ENCODE measurements at regions not wholly inside any gene's neighbourhood (a gene's known extent, or its start where the extent isn't known, plus 50 kb on each side); places are given as distances from the start of the nearest gene placed in this dataset.

DNA sequence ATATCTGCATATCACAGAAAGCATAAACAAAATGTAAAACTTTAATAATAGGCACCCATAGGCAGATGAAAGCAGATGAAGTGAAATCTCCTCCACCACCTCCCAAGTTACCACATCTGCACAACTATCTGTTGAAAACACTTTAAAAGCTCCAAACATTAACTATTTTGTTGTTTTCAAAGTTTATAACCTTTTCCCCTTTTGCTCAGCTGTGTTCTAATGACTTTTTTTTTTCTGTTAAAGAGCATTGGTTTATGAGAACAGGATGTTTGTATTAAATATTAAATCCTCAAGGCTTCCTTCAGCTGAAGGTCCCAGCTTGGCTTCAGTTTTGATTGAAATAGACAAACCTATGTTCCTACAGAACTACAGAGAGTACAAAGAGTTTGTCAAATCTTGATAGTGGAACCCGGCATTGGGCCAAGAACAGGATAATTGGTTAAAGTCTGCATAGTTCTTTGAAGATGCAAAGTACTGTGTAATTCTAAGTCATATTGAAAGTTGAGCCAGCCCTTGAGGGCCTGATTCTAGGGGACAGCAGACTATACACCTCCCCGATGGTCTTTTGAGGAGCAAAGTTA, 255.1 kb upstream of the JAG1 start:
- no peak overlapping the region for H3K4me3 ChIP-seq
- H3K27ac ChIP-seq: peak overlapping the region in 1 of 2 donors; percentile 2
- no peaks in the 10 kb centered on the region for H3K36me3 ChIP-seq
- DNase-seq (ENCODE audit: low spot score): no peak
- no peaks in the 10 kb centered on the region for H3K27me3 ChIP-seq
- peaks cover 0 to 11% of the 10 kb centered on the region in 2 donors for H3K4me1 ChIP-seq
- no peaks in the 10 kb centered on the region for H3K9me3 ChIP-seq
- no peak for TF ChIP-seq CTCF (IDR thresholded peaks at IDR 0.05)

DNA sequence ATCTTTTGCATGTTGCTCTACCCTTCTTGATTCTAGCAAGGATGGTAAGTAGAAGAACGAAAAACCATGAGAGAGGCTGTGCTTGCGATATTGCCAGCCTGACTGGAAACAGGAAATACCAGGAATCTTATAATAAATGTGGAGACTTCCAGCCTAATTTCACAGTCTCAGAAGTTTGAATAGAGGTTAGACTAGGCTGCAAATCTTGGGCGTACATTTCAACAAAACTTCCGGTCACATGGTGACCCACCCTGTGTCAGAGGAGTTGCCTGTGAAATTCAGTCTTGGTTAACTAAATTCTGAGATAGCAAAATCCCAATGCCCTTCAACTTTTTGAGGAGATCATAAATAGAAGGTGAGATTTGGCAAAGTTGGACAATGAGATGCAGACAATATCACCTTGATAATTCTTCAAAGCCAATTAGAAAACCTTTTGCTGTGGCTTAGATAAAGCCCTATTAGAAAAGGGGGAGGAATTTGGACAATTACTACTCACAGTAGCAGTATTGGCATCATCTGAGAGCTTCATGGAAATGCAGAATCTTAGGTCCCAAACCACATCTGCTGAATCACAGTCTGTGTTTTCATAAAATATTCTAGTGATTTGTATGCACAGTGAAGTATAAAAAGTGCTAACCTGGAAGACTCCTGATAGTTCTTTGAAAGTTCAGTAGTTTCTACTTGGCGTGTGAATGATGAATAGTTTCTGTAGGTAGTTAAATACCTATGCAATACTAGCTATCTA, 262.0 kb upstream of the JAG1 start:
- Histone ChIP-seq H3K27me3 (no peaks in the 10 kb centered on the region), H3K27ac (peak overlapping the region in 1 of 2 donors; percentile 5), H3K4me1 (peaks cover 0 to 9% of the 10 kb centered on the region in 2 donors), H3K4me3 (no peak overlapping the region), H3K9me3 (no peaks in the 10 kb centered on the region), H3K36me3 (no peaks in the 10 kb centered on the region)
- no peak for DNase-seq (ENCODE audit: low spot score)
- no peak for TF ChIP-seq CTCF (IDR thresholded peaks at IDR 0.05)

DNA sequence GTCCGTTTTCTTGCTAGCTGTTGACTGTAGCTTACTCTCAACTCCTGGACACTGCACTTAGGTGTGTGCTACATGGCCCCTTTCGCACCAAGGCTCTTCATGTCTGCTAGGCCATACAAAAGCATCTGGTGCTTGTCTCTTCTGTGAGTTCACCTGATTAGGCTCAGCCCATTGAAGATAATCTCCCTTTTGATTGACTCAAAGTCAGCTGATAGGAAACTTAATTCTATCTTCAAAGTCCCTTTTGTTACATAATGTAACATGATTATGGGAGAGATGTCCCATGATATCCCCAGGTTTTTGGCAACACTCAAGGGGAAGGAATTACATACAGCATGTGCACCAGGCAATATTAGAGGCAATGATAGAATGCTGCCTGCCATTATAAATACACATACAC, 263.0 kb upstream of the JAG1 start:
- Histone ChIP-seq H3K36me3 (no peaks in the 10 kb centered on the region), H3K27ac (no peak overlapping the region), H3K27me3 (no peaks in the 10 kb centered on the region), H3K9me3 (no peaks in the 10 kb centered on the region), H3K4me3 (no peak overlapping the region), H3K4me1 (peaks cover 0 to 9% of the 10 kb centered on the region in 2 donors)
- no peak for DNase-seq (ENCODE audit: low spot score)
- no peak for TF ChIP-seq CTCF (IDR thresholded peaks at IDR 0.05)

DNA sequence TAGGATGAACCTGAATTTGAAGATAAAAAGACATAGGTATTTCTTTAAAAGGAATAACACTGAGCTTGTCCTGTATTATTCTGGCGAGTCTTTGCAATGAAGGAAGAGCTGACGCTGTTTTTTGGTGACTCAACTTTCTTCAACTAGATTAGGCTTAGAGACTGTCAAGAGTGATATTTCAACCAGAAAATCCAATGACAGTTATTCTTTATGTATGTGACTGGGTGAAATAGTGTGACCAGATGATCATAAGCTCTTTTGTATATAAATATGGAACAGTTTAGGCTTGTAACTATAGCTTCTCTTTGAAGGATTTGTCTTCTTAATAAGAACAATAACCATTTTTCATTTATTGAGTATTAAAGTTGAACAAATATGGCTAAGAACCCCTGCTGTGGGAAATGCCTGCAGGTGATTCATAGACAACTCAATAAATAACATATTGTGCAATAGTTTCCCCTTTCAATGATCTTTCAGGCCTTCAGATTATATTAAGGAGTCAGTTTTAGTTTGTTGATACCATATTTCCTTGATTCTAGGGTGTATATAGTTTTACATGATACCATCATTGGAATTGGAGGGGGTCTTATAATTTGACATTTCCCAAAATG, 265.6 kb upstream of the JAG1 start:
- H3K36me3 ChIP-seq: no peaks in the 10 kb centered on the region
- no peaks in the 10 kb centered on the region for H3K9me3 ChIP-seq
- H3K27ac ChIP-seq: no peak overlapping the region
- peaks cover 0 to 9% of the 10 kb centered on the region in 2 donors for H3K4me1 ChIP-seq
- H3K27me3 ChIP-seq: no peaks in the 10 kb centered on the region
- H3K4me3 ChIP-seq: no peak overlapping the region
- TF ChIP-seq CTCF (IDR thresholded peaks at IDR 0.05): no peak
- no peak for DNase-seq (ENCODE audit: low spot score)

GRCh38 chr20:10940941-10941340, 267.1 kb upstream of the JAG1 start:
- TF ChIP-seq CTCF (IDR thresholded peaks at IDR 0.05): no peak
- Histone ChIP-seq H3K4me1 (peaks cover 0 to 3% of the 10 kb centered on the region in 2 donors), H3K4me3 (no peak overlapping the region), H3K9me3 (no peaks in the 10 kb centered on the region), H3K36me3 (no peaks in the 10 kb centered on the region), H3K27me3 (no peaks in the 10 kb centered on the region), H3K27ac (no peak overlapping the region)
- DNase-seq (ENCODE audit: low spot score): no peak

Data from right atrium auricular region (tissue), 2 donors.